ENCODE measurements at regions not wholly inside any gene's neighbourhood (a gene's known extent, or its start where the extent isn't known, plus 50 kb on each side); places are given as distances from the start of the nearest gene placed in this dataset.
"Not testable (repeated sequence)": the region's sequence is repeated elsewhere in the genome, so short reads cannot be mapped to it uniquely, and the experiment has no call there.

DNA sequence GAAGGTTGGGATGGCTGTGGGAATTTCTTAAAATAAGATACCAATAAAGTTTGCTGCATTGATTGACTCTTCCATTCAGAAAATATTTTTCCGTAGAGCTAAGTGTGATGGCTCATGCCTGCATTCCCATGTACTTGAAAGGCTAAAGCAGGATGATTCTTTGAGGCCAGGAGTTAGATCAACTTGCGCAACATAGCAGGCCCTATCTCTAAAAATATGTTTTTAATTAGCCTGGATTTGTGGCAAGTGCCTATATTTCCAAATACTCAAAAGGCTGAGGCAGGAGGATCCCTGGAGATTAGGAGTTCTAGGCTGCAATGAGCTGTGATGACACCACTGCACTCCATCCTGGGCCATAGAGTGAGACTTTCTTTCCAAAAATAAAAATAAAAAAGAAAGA, 431.2 kb upstream of the PTCHD4 start:
- WGBS, 3 donors, result 83 to 87% (median 86%) methylated on average over 2 of the region's 2 CpGs
- Histone ChIP-seq H3K27ac (no peak overlapping the region), H3K27me3 (ENCODE audit: insufficient read depth in 3 of 3, low read length in 2 of 3) (no peaks in the 10 kb centered on the region), H3K4me3 (no peak overlapping the region), H3K9me3 (no peaks in the 10 kb centered on the region), H3K36me3 (ENCODE audit: insufficient read depth in 1 of 2, low read depth in 1 of 2) (no peaks in the 10 kb centered on the region), H3K4me1 (no peaks in the 10 kb centered on the region)
- TF ChIP-seq, protein P1, sequence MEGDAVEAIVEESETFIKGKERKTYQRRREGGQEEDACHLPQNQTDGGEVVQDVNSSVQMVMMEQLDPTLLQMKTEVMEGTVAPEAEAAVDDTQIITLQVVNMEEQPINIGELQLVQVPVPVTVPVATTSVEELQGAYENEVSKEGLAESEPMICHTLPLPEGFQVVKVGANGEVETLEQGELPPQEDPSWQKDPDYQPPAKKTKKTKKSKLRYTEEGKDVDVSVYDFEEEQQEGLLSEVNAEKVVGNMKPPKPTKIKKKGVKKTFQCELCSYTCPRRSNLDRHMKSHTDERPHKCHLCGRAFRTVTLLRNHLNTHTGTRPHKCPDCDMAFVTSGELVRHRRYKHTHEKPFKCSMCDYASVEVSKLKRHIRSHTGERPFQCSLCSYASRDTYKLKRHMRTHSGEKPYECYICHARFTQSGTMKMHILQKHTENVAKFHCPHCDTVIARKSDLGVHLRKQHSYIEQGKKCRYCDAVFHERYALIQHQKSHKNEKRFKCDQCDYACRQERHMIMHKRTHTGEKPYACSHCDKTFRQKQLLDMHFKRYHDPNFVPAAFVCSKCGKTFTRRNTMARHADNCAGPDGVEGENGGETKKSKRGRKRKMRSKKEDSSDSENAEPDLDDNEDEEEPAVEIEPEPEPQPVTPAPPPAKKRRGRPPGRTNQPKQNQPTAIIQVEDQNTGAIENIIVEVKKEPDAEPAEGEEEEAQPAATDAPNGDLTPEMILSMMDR (IDR thresholded peaks at IDR 0.05), result no peak
- ATAC-seq, result no peak
- no peak for DNase-seq
- intact Hi-C loops (cut with DNase I), result no loop called here

DNA sequence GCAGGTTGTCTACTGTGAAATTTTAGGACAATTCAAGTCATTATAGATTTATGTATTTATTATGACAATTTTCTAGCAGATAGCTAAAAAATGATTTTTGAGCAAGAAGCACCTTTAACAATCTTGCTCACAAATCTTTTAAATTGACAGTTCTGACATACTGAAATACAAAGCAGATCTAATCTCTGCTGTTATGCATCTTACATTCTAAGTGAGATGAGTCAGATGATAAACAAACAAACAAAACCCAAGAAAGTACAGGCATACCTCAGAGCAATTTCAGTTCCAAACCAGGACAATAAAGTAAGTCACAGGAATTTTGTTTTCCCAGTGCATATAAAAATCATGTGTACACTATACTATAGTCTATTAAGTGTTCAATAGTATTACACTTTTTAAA, 430.7 kb upstream of the PTCHD4 start:
- no peak overlapping the region for H3K27ac ChIP-seq
- intact Hi-C loops (cut with DNase I), result no loop called here
- TF ChIP-seq, protein P1 (IDR thresholded peaks at IDR 0.05), result no peak
- H3K9me3 ChIP-seq, result no peaks in the 10 kb centered on the region
- no peaks in the 10 kb centered on the region for H3K27me3 ChIP-seq (ENCODE audit: insufficient read depth in 3 of 3, low read length in 2 of 3)
- H3K4me3 ChIP-seq, result no peak overlapping the region
- no peak for ATAC-seq
- DNase-seq, result no peak
- H3K36me3 ChIP-seq (ENCODE audit: insufficient read depth in 1 of 2, low read depth in 1 of 2), result no peaks in the 10 kb centered on the region
- no peaks in the 10 kb centered on the region for H3K4me1 ChIP-seq

DNA sequence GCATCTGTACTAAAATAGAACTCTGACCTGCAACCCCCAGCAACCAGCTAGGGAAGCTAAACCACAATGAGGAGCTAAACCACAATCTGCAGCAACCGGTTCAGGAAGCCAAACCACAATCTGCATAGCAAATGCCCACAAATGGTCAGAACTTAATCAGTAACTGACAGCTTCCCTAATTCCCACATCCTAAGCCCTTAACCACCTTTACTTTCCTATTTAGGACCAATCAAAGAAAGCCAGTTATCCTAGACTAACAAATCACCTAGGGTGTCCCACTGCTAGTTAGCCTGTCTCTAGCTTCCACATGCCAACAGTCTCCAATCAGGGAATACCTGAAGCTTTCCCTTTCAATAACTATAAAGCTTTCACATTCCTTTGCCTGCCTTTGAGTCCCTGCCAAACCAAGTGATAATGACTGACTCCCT, 424.6 kb upstream of the PTCHD4 start:
- TF ChIP-seq, protein P1 (IDR thresholded peaks at IDR 0.05), result no peak
- H3K4me1 ChIP-seq, result no peaks in the 10 kb centered on the region
- no peaks in the 10 kb centered on the region for H3K9me3 ChIP-seq
- WGBS, 3 donors, result 4 to 40% (median 28%) methylated on average over 1 of the region's 1 CpG
- H3K36me3 ChIP-seq (ENCODE audit: insufficient read depth in 1 of 2, low read depth in 1 of 2), result no peaks in the 10 kb centered on the region
- no peak overlapping the region for H3K27ac ChIP-seq
- ATAC-seq (no peak), DNase-seq (no peak)
- H3K4me3 ChIP-seq, result no peak overlapping the region
- H3K27me3 ChIP-seq (ENCODE audit: insufficient read depth in 3 of 3, low read length in 2 of 3), result no peaks in the 10 kb centered on the region
- intact Hi-C loops (cut with DNase I), result no loop called here

DNA sequence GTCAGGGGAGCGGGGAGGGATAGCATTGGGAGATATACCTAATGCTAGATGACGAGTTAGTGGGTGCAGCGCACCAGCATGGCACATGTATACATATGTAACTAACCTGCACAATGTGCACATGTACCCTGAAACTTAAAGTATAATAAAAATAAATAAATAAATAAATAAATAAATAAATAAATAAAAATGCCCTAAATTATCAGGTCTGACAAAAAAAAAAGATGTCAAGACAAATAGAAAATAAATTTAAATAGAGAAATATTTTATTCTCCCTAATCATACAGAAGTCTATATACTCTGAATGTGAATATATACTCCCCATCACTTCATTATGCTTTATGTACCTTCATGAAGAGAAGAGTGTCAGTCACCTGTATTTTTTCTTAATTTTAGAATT, 420.0 kb upstream of the PTCHD4 start:
- H3K9me3 ChIP-seq; H3K27me3 ChIP-seq (ENCODE audit: insufficient read depth in 3 of 3, low read length in 2 of 3); H3K27ac ChIP-seq; intact Hi-C loops (cut with DNase I); H3K4me3 ChIP-seq; H3K36me3 ChIP-seq (ENCODE audit: insufficient read depth in 1 of 2, low read depth in 1 of 2); H3K4me1 ChIP-seq; DNase-seq; ATAC-seq: not testable (repeated sequence)
- 71 to 79% (median 74%) methylated on average over 1 to 3 of the region's 3 CpGs for WGBS, 3 donors

DNA sequence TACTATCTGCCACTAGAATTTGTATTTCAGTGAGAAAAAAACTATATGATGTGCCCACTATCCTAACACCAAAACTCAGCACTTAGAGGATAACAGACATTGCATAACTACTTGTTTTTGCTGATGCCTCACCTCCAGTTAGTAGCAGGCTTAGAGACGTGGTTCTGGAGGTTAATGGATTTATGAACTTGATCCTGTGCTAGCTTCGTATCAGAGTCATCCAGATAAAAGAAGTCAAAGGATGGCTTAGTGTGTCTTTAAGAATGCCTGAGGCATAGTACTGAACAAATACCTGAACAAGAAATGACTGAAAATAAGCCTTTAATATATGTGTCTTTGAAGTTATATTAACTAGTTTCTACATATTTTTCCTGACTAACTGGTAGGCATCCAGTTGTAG, 414.9 kb upstream of the PTCHD4 start:
- Histone ChIP-seq H3K27ac (no peak overlapping the region), H3K36me3 (ENCODE audit: insufficient read depth in 1 of 2, low read depth in 1 of 2) (no peaks in the 10 kb centered on the region), H3K27me3 (ENCODE audit: insufficient read depth in 3 of 3, low read length in 2 of 3) (no peaks in the 10 kb centered on the region), H3K4me1 (no peaks in the 10 kb centered on the region), H3K9me3 (no peaks in the 10 kb centered on the region), H3K4me3 (no peak overlapping the region)
- WGBS, 3 donors, result 40 to 59% (median 52%) methylated on average over 2 of the region's 2 CpGs
- ATAC-seq (no peak), DNase-seq (no peak)
- intact Hi-C loops (cut with DNase I), result no loop called here
- TF ChIP-seq, protein P1 (IDR thresholded peaks at IDR 0.05), result no peak

All from psoas muscle (tissue), 7 donors.